Activated T-helper 17 cell treated with anti-CD3 and anti-CD28 coated beads, Interleukin-2, amount 50 U/mL, for 72 hours (primary cell): ENCODE measurements at regions not wholly inside any gene's neighbourhood (a gene's known extent, or its start where the extent isn't known, plus 50 kb on each side); places are given as distances from the start of the nearest gene placed in this dataset.

Experiments used
- ATAC-seq: fragments of 150-1000 bp; cut with Tn5 transposase; replicated peaks from 2 replicates; pipeline ENCODE4 v1.10.0; 2021; ENCODE audit warnings: mild to moderate bottlenecking, moderate library complexity
- H3K27ac Mint-ChIP-seq: one replicate; pipeline ENCODE4 v1.8.0; 2022; ENCODE audit warnings: mixed read lengths
- H3K27me3 Mint-ChIP-seq: one replicate; pipeline ENCODE4 v1.8.0; 2022; ENCODE audit warnings: mixed read lengths
- H3K36me3 Mint-ChIP-seq: one replicate; pipeline ENCODE4 v1.8.0; 2022; ENCODE audit warnings: low read depth, mild to moderate bottlenecking, mixed read lengths
- H3K4me1 Mint-ChIP-seq: one replicate; pipeline ENCODE4 v1.8.0; 2022; ENCODE audit warnings: mixed read lengths
- H3K4me3 Mint-ChIP-seq: one replicate; pipeline ENCODE4 v1.8.0; 2022; ENCODE audit warnings: mild to moderate bottlenecking, mixed read lengths
- H3K9me3 Mint-ChIP-seq: one replicate; pipeline ENCODE4 v1.8.0; 2022; ENCODE audit warnings: mixed read lengths

DNA sequence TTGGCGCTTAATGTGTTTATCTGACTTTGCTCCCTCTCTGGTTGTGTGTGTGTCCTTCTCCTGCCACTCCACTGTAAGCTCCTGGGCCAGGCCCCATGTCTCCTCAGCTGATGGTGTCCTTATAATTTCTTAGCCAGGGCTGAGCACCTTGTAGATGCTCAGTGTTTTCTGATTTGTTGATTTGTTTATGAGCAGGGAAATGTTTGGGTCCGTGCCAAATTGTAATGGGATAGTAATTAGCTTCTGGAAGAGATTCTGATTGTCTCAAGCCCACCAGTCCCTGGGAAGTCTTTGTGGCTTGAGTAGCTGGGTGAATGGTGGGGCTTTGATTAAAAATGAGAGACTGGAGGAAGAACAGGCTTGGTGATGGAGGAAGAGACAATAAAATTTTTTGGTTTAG, 270.5 kb downstream of the MYCN start:
- peaks cover 10% of the 10 kb centered on the region for H3K27me3 Mint-ChIP-seq
- H3K4me3 Mint-ChIP-seq, result no peak overlapping the region
- no peaks in the 10 kb centered on the region for H3K4me1 Mint-ChIP-seq
- H3K27ac Mint-ChIP-seq, result no peak overlapping the region
- no peak for ATAC-seq
- no peaks in the 10 kb centered on the region for H3K36me3 Mint-ChIP-seq
- H3K9me3 Mint-ChIP-seq, result peaks cover 7% of the 10 kb centered on the region

DNA sequence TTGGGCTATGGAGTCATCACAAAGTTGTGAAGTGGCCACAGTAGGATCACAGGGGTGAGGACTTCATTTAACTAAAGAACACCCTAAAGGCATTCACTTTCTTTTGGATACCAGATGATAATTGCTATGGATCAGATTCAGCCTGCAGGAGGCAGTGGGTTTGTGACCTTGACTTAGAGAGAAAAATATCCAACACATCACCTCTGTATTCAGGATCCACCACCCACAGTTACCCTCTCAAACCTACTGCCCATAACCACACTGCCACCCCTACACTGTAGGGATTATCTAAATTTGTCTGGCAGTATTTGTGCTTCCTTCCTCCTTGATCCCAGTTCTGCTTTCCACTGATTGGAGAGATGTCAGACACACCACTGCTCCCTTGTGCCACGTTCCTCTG, 269.4 kb downstream of the MYCN start:
- no peaks in the 10 kb centered on the region for H3K36me3 Mint-ChIP-seq
- no peak overlapping the region for H3K27ac Mint-ChIP-seq
- ATAC-seq, result no peak
- H3K27me3 Mint-ChIP-seq, result peaks cover 5% of the 10 kb centered on the region
- H3K4me1 Mint-ChIP-seq, result no peaks in the 10 kb centered on the region
- no peak overlapping the region for H3K4me3 Mint-ChIP-seq
- peaks cover 7% of the 10 kb centered on the region for H3K9me3 Mint-ChIP-seq

DNA sequence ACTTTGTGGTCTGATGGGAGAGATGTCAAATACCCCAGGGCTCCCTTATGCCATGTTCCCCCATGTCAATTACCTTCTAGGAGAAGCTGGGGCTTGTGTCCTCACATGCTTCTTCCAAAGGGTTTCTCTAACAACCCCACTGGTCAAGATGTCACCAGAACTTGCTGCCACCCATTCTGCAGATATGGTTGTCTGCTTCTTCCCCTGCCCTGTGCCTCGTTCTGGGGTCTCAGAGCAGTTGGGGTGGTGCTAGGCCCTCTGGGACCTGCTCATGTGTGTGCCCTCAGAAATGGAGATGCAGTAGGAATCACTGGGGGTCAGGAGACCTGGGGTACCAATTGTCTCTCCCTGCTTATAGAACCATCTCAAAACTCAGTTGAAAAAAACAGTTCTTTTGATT, 268.6 kb downstream of the MYCN start:
- no peak overlapping the region for H3K27ac Mint-ChIP-seq
- no peaks in the 10 kb centered on the region for H3K4me1 Mint-ChIP-seq
- H3K27me3 Mint-ChIP-seq, result peaks cover 3% of the 10 kb centered on the region
- no peak overlapping the region for H3K4me3 Mint-ChIP-seq
- ATAC-seq, result no peak
- peaks cover 7% of the 10 kb centered on the region for H3K9me3 Mint-ChIP-seq
- no peaks in the 10 kb centered on the region for H3K36me3 Mint-ChIP-seq

DNA sequence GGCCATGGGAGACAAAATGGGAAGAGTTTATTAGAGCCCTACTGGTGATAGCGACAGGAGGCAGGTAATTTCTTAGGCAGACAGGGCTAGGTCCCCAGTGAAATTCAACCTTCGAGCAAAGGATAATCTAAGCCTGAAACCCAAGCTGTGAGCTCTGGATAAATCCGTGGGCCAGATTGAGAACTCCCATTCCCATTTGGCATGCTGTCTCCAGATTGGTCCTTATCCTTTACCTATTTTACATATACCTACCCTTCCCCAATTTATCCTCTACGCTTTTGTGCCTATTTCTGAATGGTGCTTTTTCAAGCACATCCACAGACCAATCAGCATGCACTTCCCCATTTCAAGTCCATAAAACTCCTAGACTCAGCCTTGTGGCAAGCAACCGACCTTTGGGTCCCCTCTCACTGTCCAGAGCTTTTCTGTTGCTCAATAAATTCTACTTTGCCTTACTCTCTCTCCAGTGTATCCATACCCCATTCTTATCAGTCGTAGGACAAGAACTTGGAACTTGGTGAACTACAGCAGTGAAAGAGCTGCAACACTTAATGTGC, 268.0 kb downstream of the MYCN start:
- Mint-ChIP-seq H3K4me3 (no peak overlapping the region), H3K36me3 (no peaks in the 10 kb centered on the region), H3K4me1 (no peaks in the 10 kb centered on the region), H3K27me3 (peaks cover 3% of the 10 kb centered on the region), H3K27ac (no peak overlapping the region), H3K9me3 (peaks cover 7% of the 10 kb centered on the region)
- no peak for ATAC-seq

DNA sequence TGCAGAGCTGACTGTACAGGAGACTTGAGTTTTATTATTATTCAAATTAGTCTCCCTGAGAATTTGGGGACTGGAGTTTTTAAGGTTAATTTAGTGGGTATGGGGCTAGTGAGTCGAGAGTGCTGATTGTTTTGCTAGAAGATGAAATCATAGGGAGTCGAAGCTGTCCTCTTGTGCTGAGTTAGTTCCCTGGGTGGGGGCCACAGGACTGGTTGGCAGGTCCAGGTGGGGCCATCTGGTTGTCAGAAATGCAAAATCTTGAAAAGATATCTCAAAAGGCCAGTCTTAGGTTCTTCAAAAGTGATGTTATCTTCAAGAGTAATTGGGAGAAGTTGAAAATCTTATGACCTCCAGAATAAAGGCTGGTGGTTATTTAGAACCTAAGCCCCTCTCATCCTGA, 267.3 kb downstream of the MYCN start:
- ATAC-seq, result no peak
- H3K9me3 Mint-ChIP-seq, result peaks cover 7% of the 10 kb centered on the region
- H3K27me3 Mint-ChIP-seq, result peaks cover 3% of the 10 kb centered on the region
- H3K4me3 Mint-ChIP-seq, result no peak overlapping the region
- no peaks in the 10 kb centered on the region for H3K36me3 Mint-ChIP-seq
- no peaks in the 10 kb centered on the region for H3K4me1 Mint-ChIP-seq
- no peak overlapping the region for H3K27ac Mint-ChIP-seq

DNA sequence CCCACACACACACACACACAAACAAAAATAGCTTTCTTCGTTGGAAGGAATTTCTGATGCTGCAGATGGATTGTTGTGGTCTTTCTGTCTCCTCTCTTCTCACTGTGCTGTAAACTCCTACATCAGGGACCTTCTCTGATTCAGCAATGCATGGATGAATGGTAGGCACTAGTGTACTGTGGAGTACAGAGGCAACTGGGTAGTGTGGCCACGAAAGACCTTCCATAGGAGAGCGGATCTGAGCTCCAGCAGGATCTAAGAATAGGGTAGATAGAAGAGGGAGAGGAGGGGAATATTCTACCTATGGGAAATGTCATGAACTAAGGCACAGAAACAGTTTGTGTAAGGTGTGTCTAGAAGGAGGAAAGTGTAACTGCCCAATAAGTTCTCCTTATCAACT, 266.8 kb downstream of the MYCN start:
- Mint-ChIP-seq H3K27ac (no peak overlapping the region), H3K36me3 (no peaks in the 10 kb centered on the region), H3K27me3 (peaks cover 3% of the 10 kb centered on the region), H3K9me3 (peaks cover 7% of the 10 kb centered on the region), H3K4me1 (no peaks in the 10 kb centered on the region), H3K4me3 (no peak overlapping the region)
- ATAC-seq, result no peak

DNA sequence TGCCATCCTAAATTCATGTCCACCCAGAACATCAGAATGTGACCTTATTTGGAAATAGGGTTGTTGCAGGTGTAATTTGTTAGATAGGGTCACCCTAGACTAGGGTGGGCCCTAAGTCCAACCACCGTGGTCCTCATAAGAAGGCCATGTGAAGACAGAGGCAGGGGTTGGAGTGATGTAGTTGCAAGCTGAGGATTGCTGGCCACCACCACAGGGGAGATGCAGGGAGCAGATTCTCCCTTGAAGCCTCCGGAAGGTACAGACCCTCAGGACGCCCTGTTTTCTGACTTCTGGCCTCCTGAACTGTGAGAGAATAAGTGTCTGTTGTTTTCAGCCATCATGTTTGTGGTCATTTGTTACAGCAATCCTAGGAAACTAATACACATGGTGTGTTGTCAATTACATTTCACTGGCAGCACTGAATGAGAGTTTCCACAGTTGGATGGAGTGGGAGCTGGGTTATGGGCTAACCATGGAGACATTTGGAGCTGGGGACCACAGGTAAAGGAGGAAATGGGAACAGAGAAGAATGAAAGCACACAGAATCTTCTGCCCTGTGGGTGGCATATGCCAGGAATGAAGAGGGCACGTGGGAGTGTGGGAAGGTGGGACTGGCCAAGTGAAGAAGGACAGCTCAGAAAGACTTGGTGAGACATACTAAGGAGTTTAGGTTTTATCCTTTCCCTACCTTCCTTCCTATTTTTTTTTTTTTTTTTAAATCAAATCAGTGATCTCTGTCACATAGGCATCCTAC, 266.0 kb downstream of the MYCN start:
- Mint-ChIP-seq H3K27me3 (peaks cover 3% of the 10 kb centered on the region), H3K27ac (no peak overlapping the region), H3K4me1 (no peaks in the 10 kb centered on the region), H3K36me3 (no peaks in the 10 kb centered on the region), H3K9me3 (peaks cover 7% of the 10 kb centered on the region), H3K4me3 (no peak overlapping the region)
- no peak for ATAC-seq

DNA sequence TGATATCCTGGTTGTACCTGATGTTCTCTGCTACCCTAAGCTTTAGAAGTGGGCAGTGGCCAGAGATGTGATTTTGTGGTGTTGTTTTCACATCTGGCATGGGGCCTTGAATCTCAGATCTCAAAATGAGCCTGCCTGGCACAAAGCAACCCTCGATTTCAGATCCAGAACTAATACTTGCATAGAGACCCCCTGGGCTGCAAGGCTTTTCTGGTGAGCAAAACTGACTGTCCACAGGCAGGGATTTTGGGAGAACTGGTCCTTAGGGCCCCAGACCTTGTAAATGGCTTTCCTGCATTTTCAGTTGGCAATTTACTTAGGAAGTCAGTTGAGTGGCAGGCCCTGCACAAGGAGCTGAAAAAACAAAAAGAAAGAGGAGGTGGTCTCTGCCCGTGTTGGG, 265.3 kb downstream of the MYCN start:
- Mint-ChIP-seq H3K4me1 (no peaks in the 10 kb centered on the region), H3K36me3 (no peaks in the 10 kb centered on the region), H3K4me3 (no peak overlapping the region), H3K27ac (no peak overlapping the region), H3K9me3 (peaks cover 7% of the 10 kb centered on the region), H3K27me3 (peaks cover 3% of the 10 kb centered on the region)
- no peak for ATAC-seq

DNA sequence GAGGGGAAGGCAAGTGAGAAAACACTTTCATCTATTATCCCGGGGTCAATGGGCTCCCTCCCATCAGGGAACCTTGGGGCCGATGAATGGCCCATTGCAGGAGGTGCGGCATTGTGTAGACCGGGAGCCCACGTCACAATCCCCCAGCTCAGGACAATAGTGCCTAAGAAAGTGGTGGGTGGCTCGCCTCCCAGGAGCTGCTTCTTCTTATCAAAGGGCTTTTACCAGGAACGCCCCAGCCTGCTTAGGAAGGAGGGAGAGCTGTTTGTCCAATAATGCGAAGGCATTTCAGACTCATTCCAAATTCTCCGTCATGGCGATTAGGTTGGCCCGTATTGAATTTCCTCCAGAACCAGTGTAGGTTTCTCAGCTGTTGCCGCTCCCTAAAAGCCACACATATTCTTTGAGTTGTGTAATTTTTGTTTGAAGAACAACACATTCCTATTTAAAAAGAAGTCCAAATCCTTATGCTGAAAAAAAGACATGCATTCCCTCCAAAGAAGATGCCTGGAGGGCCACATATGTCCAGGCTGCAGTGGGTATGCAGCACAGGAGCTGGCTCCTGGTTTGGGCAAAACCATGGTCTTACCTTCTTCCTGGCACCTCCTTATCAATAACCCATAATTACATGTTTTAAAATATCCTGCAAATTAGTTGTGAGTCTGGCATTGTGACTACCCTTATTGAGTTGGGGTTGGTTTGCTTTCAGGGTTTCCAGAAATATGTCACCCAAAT, 264.7 kb downstream of the MYCN start:
- H3K27ac Mint-ChIP-seq, result no peak overlapping the region
- H3K9me3 Mint-ChIP-seq, result peaks cover 7% of the 10 kb centered on the region
- no peaks in the 10 kb centered on the region for H3K4me1 Mint-ChIP-seq
- H3K27me3 Mint-ChIP-seq, result peaks cover 3% of the 10 kb centered on the region
- no peak for ATAC-seq
- no peaks in the 10 kb centered on the region for H3K36me3 Mint-ChIP-seq
- H3K4me3 Mint-ChIP-seq, result no peak overlapping the region

DNA sequence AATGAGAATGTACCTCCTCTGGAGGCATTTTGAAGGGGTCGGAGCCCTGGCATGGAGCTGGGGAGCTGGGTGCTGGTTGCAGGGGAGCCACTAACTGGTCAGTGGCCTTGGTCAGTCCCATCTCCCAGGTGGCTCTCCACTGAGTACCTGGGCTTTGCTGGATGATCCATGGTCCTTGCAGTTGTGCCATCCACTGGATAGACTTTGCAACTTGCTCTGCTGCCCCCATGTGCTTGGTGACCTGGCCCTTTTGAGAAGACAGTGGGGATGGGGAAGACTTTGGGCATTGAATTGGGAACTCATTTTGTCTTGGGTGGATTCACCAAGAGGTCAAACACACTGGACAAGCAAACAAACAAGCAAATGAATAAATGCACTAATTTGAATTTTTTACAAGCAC, 263.9 kb downstream of the MYCN start:
- Mint-ChIP-seq H3K27ac (no peak overlapping the region), H3K4me3 (no peak overlapping the region), H3K27me3 (peaks cover 3% of the 10 kb centered on the region), H3K36me3 (no peaks in the 10 kb centered on the region), H3K4me1 (no peaks in the 10 kb centered on the region), H3K9me3 (peaks cover 7% of the 10 kb centered on the region)
- ATAC-seq, result no peak

DNA sequence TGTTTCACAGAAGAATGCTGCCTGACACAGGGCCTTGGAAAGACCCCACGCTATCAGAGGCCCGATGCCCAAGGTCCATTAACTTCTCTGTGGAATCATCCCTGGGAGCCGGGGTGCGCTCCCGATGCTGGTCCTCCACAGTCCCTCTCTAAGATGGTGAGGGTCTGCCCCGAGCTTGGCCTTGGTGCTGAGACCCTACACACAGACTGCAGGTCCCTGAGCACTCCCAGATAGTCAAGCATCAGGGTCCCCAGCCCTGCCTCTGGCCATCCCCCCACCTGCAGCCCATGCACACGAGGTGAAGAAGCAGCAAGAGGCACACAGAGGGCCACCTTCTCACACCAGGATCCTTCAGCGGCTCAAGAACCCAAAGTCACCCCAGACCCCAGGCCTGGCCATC, 263.3 kb downstream of the MYCN start:
- no peak overlapping the region for H3K27ac Mint-ChIP-seq
- peaks cover 3% of the 10 kb centered on the region for H3K27me3 Mint-ChIP-seq
- no peak overlapping the region for H3K4me3 Mint-ChIP-seq
- no peak for ATAC-seq
- H3K36me3 Mint-ChIP-seq, result no peaks in the 10 kb centered on the region
- no peaks in the 10 kb centered on the region for H3K4me1 Mint-ChIP-seq
- H3K9me3 Mint-ChIP-seq, result peaks cover 7% of the 10 kb centered on the region

DNA sequence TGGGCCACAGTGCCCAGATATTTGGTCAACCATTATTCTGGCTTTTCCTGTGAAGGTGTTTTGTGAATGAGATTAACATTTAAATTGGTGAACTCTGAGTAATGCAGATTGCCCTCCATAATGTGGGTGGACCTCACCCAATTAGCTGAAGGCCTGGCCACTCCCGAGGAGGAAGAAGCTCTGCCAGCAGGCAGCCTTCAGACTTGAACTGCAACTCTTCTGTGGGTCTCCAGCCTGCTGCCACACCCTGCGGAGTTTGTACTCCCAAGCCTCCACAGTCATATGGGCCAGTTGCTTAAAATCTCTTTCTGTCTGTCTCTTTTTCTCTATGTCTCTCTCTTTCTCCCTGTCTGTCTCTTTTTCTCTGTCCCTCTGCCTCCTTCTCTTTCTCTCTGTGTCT, 262.7 kb downstream of the MYCN start:
- ATAC-seq, result no peak
- H3K27me3 Mint-ChIP-seq, result no peaks in the 10 kb centered on the region
- H3K9me3 Mint-ChIP-seq, result peaks cover 4% of the 10 kb centered on the region
- no peaks in the 10 kb centered on the region for H3K36me3 Mint-ChIP-seq
- no peak overlapping the region for H3K27ac Mint-ChIP-seq
- H3K4me3 Mint-ChIP-seq, result no peak overlapping the region
- no peaks in the 10 kb centered on the region for H3K4me1 Mint-ChIP-seq

DNA sequence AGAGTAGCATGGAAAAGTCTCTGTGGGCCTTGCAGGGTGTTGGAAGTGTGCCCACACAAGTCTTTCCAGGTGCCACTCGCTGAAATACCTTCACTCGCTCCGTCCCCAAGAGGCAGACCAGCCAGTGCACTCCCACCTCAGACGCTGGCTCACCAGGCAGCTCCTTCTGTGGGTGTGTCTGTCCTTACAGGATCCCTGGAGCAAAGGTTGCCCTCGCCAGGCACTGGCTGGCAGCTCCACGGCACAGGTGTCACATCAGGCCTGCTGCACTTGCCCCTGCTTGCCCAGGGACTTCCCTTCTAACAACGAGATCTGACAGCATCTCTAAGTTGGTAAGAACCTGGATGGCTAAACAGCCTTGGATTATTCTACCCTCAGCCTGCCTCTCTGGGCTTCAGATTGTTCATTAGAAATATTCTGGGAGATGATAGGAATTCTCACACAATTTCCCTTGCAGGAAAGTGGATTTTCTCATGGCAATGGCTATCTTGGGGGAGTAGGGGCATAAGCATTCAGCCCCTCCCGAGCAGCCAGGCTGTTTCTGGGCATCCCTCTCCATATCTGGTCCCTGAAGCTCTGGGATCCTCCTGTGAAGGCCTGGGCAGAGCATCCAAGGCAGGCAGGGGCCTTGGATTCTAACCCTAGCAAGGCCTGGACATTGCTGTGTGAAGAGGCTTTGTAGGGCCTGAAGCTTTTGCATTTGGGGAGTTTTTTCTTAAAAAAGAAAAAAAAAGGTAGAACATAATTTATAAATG, 262.1 kb downstream of the MYCN start:
- peaks cover 4% of the 10 kb centered on the region for H3K9me3 Mint-ChIP-seq
- no peaks in the 10 kb centered on the region for H3K27me3 Mint-ChIP-seq
- no peak overlapping the region for H3K27ac Mint-ChIP-seq
- no peaks in the 10 kb centered on the region for H3K4me1 Mint-ChIP-seq
- H3K4me3 Mint-ChIP-seq, result no peak overlapping the region
- no peaks in the 10 kb centered on the region for H3K36me3 Mint-ChIP-seq
- ATAC-seq, result no peak

DNA sequence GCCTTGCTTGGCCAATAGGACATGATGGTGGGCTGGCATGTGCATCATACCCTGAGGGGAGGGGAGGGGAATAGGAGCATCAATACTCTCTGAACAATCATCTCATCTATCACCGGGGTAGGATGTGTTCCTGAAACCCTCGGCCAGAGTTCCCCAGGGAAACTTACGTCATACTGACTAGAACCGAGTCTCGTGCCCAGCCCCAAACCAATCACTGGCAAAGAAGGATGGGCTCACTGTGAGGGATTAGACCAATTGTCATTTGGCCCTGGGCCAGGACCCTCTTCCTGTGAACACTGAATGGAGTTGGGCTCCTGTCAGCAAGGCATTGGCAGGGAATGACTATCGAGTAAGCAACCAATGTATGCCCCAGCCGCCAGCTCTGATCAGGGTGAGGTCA, 261.5 kb downstream of the MYCN start:
- Mint-ChIP-seq H3K9me3 (no peaks in the 10 kb centered on the region), H3K36me3 (no peaks in the 10 kb centered on the region)

More for the DNA sequence above, 261.5 kb downstream of the MYCN start:
- no peak for ATAC-seq
- H3K27me3 Mint-ChIP-seq, result no peaks in the 10 kb centered on the region
- H3K4me3 Mint-ChIP-seq, result no peak overlapping the region
- H3K27ac Mint-ChIP-seq, result no peak overlapping the region
- no peaks in the 10 kb centered on the region for H3K4me1 Mint-ChIP-seq
